ENCODE measurements at regions not wholly inside any gene's neighbourhood (a gene's known extent, or its start where the extent isn't known, plus 50 kb on each side); places are given as distances from the start of the nearest gene placed in this dataset.
A peak's percentile ranks its signal among the peaks of the same experiment; 100 is the strongest.

DNA sequence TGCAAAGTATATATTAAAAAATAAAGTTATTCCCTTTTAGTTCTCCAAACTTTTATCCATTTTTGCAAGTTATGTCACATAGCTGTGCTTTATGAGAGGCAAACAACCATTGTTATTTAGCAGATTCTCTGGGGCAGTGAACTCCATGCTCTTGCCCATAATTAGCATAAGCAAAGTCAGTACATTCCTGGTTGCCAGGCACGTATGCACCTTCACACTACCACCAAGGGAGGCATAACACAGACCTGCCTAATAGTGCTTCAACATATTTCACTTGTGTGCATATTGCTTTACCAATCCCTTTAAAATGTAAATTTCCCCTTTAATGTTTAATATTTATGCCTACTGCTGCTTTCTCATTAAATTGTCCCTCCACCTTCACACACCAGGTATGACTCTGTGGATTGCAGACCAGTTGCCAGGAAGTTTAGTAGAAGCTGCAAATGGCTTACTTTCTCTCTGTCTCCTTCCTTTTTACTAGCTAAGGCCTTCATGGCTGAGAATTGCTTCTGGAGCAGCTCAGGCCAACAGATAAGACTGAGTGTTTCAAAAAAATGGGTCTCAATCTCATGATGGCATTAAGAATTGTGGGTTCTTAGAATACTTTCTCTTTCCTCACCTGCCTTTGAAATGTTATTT lies 388.2 kb downstream of the PRR16 start:
- TF ChIP-seq GATA3 (IDR thresholded peaks at IDR 0.05; ENCODE audit: low read depth, low read length), result no peak
- no peak for TF ChIP-seq GATA2 (IDR thresholded peaks at IDR 0.05; ENCODE audit: low read depth, low read length)

DNA sequence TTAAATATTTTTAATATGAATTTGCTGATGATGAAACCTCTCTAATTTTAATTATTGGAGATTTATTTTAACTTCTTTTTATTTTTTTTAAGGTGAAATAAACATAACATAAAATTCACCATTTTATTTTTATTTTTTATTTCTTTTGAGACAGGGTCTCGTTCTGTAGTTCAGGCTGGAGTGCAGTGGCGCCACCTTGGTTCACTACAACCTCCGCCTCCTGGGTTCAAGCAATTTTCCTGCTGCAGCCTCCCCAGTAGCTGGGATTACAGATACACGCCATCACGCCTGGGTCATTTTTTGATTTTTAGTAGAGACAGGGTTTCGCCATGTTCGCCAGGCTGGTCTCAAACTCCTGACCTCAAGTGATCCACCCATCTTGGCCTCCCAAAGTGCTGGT lies 402.9 kb downstream of the PRR16 start:
- TF ChIP-seq GATA2 (IDR thresholded peaks at IDR 0.05; ENCODE audit: low read depth, low read length) (no peak), GATA3 (IDR thresholded peaks at IDR 0.05; ENCODE audit: low read depth, low read length) (no peak)

DNA sequence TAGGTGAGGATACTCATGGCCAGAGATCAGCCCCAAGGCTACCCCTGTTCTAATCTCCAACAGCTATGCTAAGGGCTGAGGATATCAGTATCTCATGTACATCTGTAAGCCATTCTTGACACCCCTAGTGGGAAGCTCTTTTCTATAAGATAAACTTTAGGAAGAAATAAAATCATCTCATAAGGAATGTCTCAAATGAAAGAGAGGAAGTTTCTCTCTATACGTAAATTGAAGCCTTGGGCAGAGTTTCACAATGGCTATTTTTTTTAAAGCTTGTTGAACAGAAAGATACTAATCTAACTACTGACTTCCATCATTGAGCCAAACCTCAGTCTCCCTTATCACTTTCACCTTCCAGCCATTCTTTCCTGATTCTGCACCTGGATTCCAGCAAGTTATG lies 405.7 kb downstream of the PRR16 start:
- TF ChIP-seq GATA2 (IDR thresholded peaks at IDR 0.05; ENCODE audit: low read depth, low read length) (no peak), GATA3 (IDR thresholded peaks at IDR 0.05; ENCODE audit: low read depth, low read length) (no peak)

DNA sequence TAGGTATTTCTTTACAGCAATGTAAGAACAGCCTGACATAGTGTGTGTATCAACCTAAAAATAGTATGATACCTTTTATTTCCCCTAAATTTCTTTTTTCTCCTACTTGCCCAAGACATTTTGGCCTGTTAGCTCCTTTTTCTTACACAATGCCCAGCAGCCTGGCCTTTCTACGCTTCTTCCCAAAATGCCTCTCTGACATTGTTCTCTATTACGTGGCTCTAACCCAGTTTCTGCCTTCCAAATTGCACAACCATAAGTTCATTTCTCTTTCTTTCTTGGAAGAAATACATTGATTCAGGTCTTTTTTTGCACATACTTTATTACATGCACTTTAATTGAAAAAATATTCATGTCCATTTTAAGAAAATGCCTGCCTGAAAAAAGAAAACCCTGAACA lies 408.2 kb downstream of the PRR16 start:
- no peak for TF ChIP-seq GATA2 (IDR thresholded peaks at IDR 0.05; ENCODE audit: low read depth, low read length)
- no peak for TF ChIP-seq GATA3 (IDR thresholded peaks at IDR 0.05; ENCODE audit: low read depth, low read length)

DNA sequence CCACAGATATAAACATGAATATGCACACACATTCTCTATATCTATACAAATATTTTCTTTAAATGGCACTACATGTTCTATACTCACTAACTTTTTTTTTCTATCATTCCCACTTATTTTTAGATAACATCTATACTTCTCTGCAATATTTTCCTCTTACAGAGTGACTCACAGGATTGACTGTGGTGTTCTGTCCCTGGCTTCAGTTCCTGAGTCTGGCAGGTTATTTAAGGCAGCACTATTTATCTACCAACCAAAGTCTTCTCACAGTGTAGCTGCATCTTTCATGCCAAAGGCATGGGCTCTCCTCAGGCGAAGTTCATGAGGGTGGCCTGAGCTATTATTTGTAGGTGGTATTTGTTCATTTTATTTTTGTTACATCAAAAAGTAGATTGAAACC lies 409.0 kb downstream of the PRR16 start:
- TF ChIP-seq GATA3 (IDR thresholded peaks at IDR 0.05; ENCODE audit: low read depth, low read length) (no peak), GATA2 (IDR thresholded peaks at IDR 0.05; ENCODE audit: low read depth, low read length) (no peak)

DNA sequence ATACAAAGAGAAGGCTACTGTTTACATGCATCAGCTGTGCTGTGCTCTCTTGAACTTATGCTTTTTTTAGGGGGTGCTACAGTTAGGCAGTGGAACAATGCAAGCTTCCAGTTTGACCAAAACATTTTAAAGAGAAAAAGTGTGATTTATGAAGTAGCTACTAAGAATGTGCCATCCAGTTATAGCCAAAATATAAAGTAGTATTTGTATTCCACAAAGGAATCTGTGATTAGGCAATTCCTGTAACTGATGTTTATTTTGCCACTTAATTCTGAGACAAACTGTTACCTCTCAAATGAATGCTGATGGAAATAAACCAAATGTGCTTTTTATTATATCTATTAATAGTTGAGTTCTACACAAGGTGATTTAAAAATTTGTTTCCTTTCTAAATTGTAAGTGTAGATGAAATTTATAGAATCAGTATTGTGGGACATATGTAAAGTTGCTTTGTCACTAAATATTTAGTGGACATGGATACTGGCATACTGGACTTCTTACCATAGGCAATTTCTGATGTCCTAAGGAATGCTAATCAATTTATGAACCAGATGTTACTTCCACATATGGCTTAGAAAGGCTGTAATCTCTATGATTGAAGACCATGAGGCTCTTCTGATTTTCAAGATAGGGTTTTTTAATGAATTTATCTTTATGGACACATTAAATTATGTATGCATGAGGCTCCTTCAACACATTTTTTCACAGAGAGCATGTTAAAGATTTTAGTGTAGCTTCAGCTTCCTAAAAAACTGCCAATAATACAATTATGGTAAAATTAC lies 410.2 kb downstream of the PRR16 start:
- TF ChIP-seq GATA2 (IDR thresholded peaks at IDR 0.05; ENCODE audit: low read depth, low read length) (no peak), GATA3 (IDR thresholded peaks at IDR 0.05; ENCODE audit: low read depth, low read length) (0 out of 2 replicates have a peak, but pooled peaks have one; percentile 36)

DNA sequence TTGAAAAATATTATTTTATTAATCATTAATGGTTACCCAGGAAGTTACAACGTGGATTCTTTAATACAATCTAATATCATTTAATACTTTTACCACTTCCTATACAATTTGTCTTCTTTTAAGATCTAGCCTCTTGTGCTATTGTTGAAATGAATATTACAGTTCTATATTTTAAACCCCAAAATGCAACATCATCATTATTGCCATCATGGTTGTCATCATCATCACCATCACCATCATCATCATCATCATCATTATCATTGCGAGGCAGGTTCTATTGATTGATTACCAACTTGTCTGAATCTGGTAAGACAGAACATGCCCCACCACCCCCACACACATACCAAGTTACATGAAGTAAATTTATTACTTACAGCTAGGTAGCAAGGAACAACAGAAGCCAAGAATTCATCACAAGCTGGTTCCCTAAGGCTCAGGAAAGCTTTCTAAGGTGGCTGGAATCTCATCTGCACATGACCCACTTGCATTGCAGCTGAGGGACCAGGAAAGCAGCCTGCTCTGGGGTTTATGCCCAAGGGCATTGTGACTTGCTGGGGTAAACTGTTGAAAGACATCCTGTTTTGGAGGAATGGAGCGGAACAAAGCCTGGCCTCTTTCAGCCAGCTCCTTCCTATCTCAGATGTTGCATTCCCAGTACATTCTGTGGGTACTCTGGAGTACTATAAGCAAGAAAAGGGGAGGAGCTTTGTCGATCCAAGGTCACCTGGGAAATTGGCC lies 418.1 kb downstream of the PRR16 start:
- TF ChIP-seq GATA3 (IDR thresholded peaks at IDR 0.05; ENCODE audit: low read depth, low read length) (no peak), GATA2 (IDR thresholded peaks at IDR 0.05; ENCODE audit: low read depth, low read length) (no peak)

DNA sequence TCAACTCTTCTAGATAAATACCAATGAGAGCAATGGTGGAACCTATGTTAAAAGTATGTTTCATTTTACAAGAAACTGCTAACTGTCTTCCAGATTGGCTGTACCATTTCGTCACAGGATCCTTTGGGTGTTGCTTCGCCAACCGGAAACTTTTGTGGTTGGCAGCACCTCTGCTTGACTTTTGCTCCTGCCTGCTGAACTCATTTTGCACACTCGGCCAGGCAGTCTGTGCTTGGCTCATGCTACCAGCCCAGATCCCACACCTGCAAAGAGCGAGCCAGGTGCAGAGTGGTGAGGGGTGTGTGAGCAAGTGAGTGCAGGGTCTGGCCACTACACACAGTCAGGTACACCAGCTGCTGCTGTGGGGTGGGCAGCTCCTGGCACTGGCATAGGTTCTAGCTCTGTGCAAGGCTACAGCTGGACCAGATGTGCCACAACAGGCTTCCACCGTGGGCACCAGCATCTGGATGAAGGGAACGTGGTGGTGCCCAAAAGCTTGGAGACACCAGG lies 422.3 kb downstream of the PRR16 start:
- TF ChIP-seq GATA2 (IDR thresholded peaks at IDR 0.05; ENCODE audit: low read depth, low read length) (no peak), GATA3 (IDR thresholded peaks at IDR 0.05; ENCODE audit: low read depth, low read length) (no peak)

DNA sequence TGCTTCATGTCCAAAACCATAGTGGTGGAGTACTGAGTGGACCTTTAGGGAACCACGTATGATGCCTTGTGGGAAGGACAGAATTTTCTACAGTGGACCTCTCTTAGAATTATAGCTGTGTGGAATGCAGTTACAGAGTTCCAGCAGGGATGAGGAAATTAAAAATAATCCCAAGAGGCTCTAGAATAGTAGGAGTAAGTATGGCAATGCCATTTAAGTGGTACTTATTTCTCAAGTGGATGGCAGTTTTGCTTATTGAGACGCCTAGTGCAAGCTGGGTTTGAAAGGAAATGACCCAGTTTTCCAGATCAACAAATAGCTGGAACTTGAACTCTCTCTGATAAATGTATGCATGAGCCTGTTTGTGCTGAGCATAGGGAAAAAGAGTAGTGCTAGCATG lies 431.6 kb downstream of the PRR16 start:
- no peak for TF ChIP-seq GATA3 (IDR thresholded peaks at IDR 0.05; ENCODE audit: low read depth, low read length)
- TF ChIP-seq GATA2 (IDR thresholded peaks at IDR 0.05; ENCODE audit: low read depth, low read length), result no peak

DNA sequence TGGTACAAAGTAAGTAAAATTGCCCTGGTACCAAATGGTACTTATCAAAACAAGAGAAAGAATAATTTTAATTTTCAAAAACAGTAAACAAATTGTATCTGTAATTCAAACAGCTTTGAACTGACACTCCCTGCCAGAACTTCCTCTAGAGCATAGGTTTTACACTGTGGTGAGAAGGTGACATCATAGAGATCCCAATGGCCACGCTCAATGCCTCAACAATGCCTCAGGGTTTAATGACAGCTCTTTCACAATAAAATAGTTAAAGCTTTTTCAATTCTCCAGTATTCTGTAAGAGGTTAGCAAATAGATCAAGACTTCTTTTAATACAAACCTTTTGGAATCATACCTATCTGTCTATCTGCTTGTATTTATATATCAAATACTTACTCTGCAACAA lies 437.1 kb downstream of the PRR16 start:
- no peak for TF ChIP-seq GATA2 (IDR thresholded peaks at IDR 0.05; ENCODE audit: low read depth, low read length)
- TF ChIP-seq GATA3 (IDR thresholded peaks at IDR 0.05; ENCODE audit: low read depth, low read length), result no peak

DNA sequence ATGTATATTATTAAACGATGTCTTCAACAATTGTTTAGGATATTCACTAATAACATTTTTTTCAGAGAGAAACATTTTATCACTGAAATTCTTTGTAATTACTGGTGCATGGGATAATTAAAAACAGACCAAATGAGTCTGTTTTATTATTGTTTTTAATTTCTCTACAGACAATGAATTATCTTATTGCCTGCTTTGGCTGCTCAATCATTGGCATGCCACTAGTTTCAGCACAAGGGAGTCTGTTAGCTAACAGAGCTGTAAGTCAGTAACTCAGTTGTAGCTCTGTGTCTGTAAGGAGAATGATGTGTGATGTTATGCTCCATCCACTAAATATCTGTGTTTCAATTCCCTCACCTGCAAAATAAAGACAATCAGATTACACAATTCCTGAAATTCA lies 443.9 kb downstream of the PRR16 start:
- no peak for TF ChIP-seq GATA3 (IDR thresholded peaks at IDR 0.05; ENCODE audit: low read depth, low read length)
- no peak for TF ChIP-seq GATA2 (IDR thresholded peaks at IDR 0.05; ENCODE audit: low read depth, low read length)

DNA sequence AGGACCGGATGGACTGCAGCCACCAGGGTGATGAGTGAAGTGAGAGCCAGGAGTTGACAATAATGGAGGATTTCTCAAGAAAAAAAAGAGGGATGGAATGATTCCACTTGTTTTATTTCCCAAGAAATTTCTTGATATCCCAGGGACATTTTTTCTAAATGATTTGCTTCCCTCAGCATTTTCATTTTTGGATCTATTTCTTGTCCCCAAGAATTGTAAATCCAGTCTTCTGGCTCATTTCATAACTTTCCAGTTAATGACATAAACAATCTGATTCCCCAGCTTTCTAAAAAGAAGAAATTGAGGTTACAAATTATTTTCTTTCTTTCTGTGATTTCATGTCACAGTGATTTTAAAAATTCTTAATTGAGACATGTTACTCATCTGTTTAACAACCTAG lies 446.5 kb downstream of the PRR16 start:
- TF ChIP-seq GATA3 (IDR thresholded peaks at IDR 0.05; ENCODE audit: low read depth, low read length) (no peak), GATA2 (IDR thresholded peaks at IDR 0.05; ENCODE audit: low read depth, low read length) (no peak)

DNA sequence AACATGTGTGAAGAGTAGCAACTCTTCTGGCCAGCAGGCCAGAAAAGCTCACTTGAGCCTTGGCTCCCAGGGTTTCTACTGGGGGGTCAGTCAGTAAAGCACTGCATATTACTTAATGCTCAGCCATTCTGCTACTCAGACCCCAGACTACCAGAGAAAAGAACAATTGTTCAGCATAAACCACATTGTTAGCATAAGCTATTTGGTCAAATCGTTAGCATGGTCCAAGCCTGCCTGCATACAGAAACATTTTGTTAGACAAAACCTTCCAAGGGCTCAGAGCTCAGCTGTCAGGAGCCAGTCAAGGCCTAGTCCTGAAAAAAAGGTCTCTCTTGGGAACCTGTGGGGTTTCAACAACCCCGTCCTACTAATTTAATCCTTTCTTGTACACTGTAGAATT lies 449.3 kb downstream of the PRR16 start:
- TF ChIP-seq GATA3 (IDR thresholded peaks at IDR 0.05; ENCODE audit: low read depth, low read length), result no peak
- no peak for TF ChIP-seq GATA2 (IDR thresholded peaks at IDR 0.05; ENCODE audit: low read depth, low read length)

DNA sequence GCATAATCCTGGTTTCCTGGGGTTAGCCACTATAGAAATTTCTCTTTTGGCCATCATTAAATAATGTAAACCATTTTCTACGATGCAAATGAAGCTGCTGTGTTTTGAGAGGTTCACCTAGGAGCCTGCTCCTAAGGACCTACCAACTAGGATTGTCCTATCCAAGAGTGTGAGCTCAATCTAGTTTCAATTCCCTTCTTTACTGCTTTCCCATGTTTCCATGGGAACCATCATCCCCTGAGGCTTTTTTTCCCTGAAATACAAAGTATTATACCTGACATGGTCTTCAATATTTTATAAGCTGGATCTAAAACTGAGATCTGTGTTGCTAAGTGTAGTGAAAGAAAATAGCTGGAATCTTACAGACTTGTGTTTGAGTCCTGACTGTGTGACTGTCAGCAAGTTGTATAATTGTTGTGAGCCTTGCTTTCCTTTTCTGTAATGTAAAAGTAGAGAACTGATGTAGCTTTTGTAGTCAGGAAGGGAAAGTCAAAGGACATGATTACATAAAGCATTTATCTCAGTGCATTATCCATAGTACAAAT lies 453.2 kb downstream of the PRR16 start:
- TF ChIP-seq GATA2 (IDR thresholded peaks at IDR 0.05; ENCODE audit: low read depth, low read length) (no peak), GATA3 (IDR thresholded peaks at IDR 0.05; ENCODE audit: low read depth, low read length) (no peak)

Measured in SH-SY5Y (cell line).